ENCODE measurements at regions not wholly inside any gene's neighbourhood (a gene's known extent, or its start where the extent isn't known, plus 50 kb on each side); places are given as distances from the start of the nearest gene placed in this dataset.

- no peak for TF ChIP-seq CTCF (IDR thresholded peaks at IDR 0.05)
- TF ChIP-seq POLR2A (IDR thresholded peaks at IDR 0.05): no peak
These were observed 257.7 kb downstream of the BAMBI start for GRCh38 chr10:28935061-28935460.
